WTC11 (cell line): ENCODE measurements at regions not wholly inside any gene's neighbourhood (a gene's known extent, or its start where the extent isn't known, plus 50 kb on each side); places are given as distances from the start of the nearest gene placed in this dataset.

Experiments
- ATAC-seq: fragments of 200-7000 bp; cut with Tn5 transposase; 2 replicates; pipeline ENCODE4 v1.10.0; 2021; ENCODE audit warnings: mild to moderate bottlenecking, moderate library complexity
- CTCF ChIA-PET: fragments of 300-600 bp; sonication (Branson Sonifier 250); formaldehyde crosslinking; loops from one replicate; lab custom pipeline; 2021; ENCODE audit warnings: antibody characterized with exemption; lab: Charles Lee
- POLR2A ChIA-PET: fragments of 350-600 bp; sonication (Branson Sonifier 250); formaldehyde crosslinking; loops from one replicate; lab custom pipeline; 2021; ENCODE audit warnings: antibody characterized with exemption; lab: Charles Lee
- DNase-seq: peaks from one replicate; pipeline ENCODE4 v3.0.0; 2021; ENCODE audit warnings: low spot score
- H3K27ac Mint-ChIP-seq: 2 replicates; pipeline ENCODE4 v1.8.0; 2021; ENCODE audit warnings: mixed read lengths
- H3K27me3 Mint-ChIP-seq: 2 replicates; pipeline ENCODE4 v1.8.0; 2021; ENCODE audit warnings: low read depth, mild to moderate bottlenecking, moderate library complexity, mixed read lengths
- H3K36me3 Mint-ChIP-seq: 2 replicates; pipeline ENCODE4 v1.8.0; 2021; ENCODE audit warnings: mixed read lengths
- H3K4me1 Mint-ChIP-seq: 2 replicates; pipeline ENCODE4 v1.8.0; 2022; ENCODE audit warnings: mixed read lengths
- H3K4me3 Mint-ChIP-seq: 2 replicates; pipeline ENCODE4 v1.8.0; 2021; ENCODE audit warnings: mild to moderate bottlenecking, moderate library complexity, mixed read lengths
- H3K9me3 Mint-ChIP-seq: 2 replicates; pipeline ENCODE4 v1.8.0; 2021; ENCODE audit warnings: mixed read lengths
- AFF4 ChIP-seq: sonication (generic); formaldehyde crosslinking; IDR thresholded peaks from 2 replicates; pipeline ENCODE4 v1.8.1; 2023; ENCODE audit warnings: mild to moderate bottlenecking, missing genetic modification reagents, borderline replicate concordance
- ATF2 ChIP-seq: sonication (generic); formaldehyde crosslinking; IDR thresholded peaks from 2 replicates; pipeline ENCODE4 v1.8.1; 2022; ENCODE audit warnings: low read depth, missing genetic modification reagents, borderline replicate concordance
- ELF4 ChIP-seq: sonication (generic); formaldehyde crosslinking; IDR thresholded peaks from 2 replicates; pipeline ENCODE4 v1.8.1; 2022; ENCODE audit warnings: low read depth, mild to moderate bottlenecking, moderate library complexity, missing genetic modification reagents
- FOXP1 ChIP-seq: sonication (generic); formaldehyde crosslinking; IDR thresholded peaks from 2 replicates; pipeline ENCODE4 v1.8.0; 2022; ENCODE audit warnings: missing genetic modification reagents, mild to moderate bottlenecking, moderate library complexity, borderline replicate concordance
- GABPB1 ChIP-seq: sonication (generic); formaldehyde crosslinking; IDR thresholded peaks from 2 replicates; pipeline ENCODE4 v1.8.1; 2023; ENCODE audit warnings: mild to moderate bottlenecking, missing genetic modification reagents
- JUN ChIP-seq: sonication (generic); formaldehyde crosslinking; IDR thresholded peaks from 2 replicates; pipeline ENCODE4 v1.8.0; 2023; ENCODE audit warnings: mild to moderate bottlenecking, missing genetic modification reagents
- NFATC4 ChIP-seq: fragments of 250-450 bp; sonication (Bioruptor Pico); IDR thresholded peaks from 2 replicates; pipeline ENCODE4 v1.9.0; 2021; ENCODE audit warnings: mild to moderate bottlenecking
- RELA ChIP-seq: sonication (generic); formaldehyde crosslinking; IDR thresholded peaks from 2 replicates; pipeline ENCODE4 v1.8.1; 2022; ENCODE audit warnings: missing genetic modification reagents, mild to moderate bottlenecking, borderline replicate concordance
- RORB ChIP-seq: fragments of 250-450 bp; sonication (Bioruptor Pico); IDR thresholded peaks from 2 replicates; pipeline ENCODE4 v1.9.0; 2021; ENCODE audit warnings: mild to moderate bottlenecking
- SOX15 ChIP-seq: fragments of 250-450 bp; sonication (Bioruptor Pico); IDR thresholded peaks from 2 replicates; pipeline ENCODE4 v1.9.0; 2021; ENCODE audit warnings: mild to moderate bottlenecking
- STAT6 ChIP-seq: sonication (generic); formaldehyde crosslinking; conservative IDR thresholded peaks from 2 replicates; pipeline ENCODE4 v1.8.1; 2023; ENCODE audit warnings: mild to moderate bottlenecking, low read depth, missing genetic modification reagents, moderate library complexity
- TCF7 ChIP-seq: sonication (generic); formaldehyde crosslinking; IDR thresholded peaks from 2 replicates; pipeline ENCODE4 v1.8.0; 2022; ENCODE audit warnings: mild to moderate bottlenecking, low read depth, missing genetic modification reagents, moderate library complexity
- TEAD4 ChIP-seq: sonication (generic); formaldehyde crosslinking; IDR thresholded peaks from 2 replicates; pipeline ENCODE4 v1.8.0; 2022; ENCODE audit warnings: mild to moderate bottlenecking, missing genetic modification reagents
- ZNF219 ChIP-seq: sonication (generic); formaldehyde crosslinking; IDR thresholded peaks from 2 replicates; pipeline ENCODE4 v1.8.0; 2023; ENCODE audit warnings: missing genetic modification reagents, mild to moderate bottlenecking, borderline replicate concordance
- ZNF263 ChIP-seq: sonication (generic); formaldehyde crosslinking; IDR thresholded peaks from 2 replicates; pipeline ENCODE4 v1.8.1; 2022; ENCODE audit warnings: low read depth, mild to moderate bottlenecking, moderate library complexity, missing genetic modification reagents
- ZNF416 ChIP-seq: fragments of 250-450 bp; sonication (Bioruptor Pico); IDR thresholded peaks from 2 replicates; pipeline ENCODE4 v1.9.0; 2021; ENCODE audit warnings: mild to moderate bottlenecking, inconsistent platforms
- TF ChIP-seq, protein P1 (sequence below): fragments of 250-450 bp; sonication (Bioruptor Pico); conservative IDR thresholded peaks from 2 replicates; pipeline ENCODE4 v1.9.0; 2021; ENCODE audit warnings: mild to moderate bottlenecking
- TF ChIP-seq, protein P2 (sequence below): sonication (generic); formaldehyde crosslinking; IDR thresholded peaks from 2 replicates; pipeline ENCODE4 v1.8.0; 2022; ENCODE audit warnings: mild to moderate bottlenecking, missing genetic modification reagents

- ChIA-PET POLR2A (no interaction called here), CTCF (interaction anchor here (0.7 to 1.9 kb wide), 2 partner anchors 31 to 138 kb away, joined by 3 to 4 read pairs; no protein-coding TSS in a partner anchor)
- Mint-ChIP-seq H3K4me1 (0 out of 2 replicates have a peak, but pooled peaks cover 3% of the 10 kb centered on the region), H3K27me3 (peaks cover 3% of the 10 kb centered on the region), H3K36me3 (no peaks in the 10 kb centered on the region), H3K4me3 (no peak overlapping the region), H3K9me3 (peaks cover 4% of the 10 kb centered on the region), H3K27ac (no peak overlapping the region)
- no peak for ATAC-seq
- TF ChIP-seq ELF4 (CRISPR knock-in tag), result no peak
- TF ChIP-seq ZNF263 (CRISPR knock-in tag), result no peak
- no peak for TF ChIP-seq ZNF416 (CRISPR knock-in tag)
- TF ChIP-seq STAT6 (CRISPR knock-in tag), result no peak
- TF ChIP-seq RELA, result no peak
- no peak for TF ChIP-seq FOXP1 (CRISPR knock-in tag)
- no peak for TF ChIP-seq TEAD4
- TF ChIP-seq GABPB1 (CRISPR knock-in tag), result no peak
- TF ChIP-seq, protein P1, sequence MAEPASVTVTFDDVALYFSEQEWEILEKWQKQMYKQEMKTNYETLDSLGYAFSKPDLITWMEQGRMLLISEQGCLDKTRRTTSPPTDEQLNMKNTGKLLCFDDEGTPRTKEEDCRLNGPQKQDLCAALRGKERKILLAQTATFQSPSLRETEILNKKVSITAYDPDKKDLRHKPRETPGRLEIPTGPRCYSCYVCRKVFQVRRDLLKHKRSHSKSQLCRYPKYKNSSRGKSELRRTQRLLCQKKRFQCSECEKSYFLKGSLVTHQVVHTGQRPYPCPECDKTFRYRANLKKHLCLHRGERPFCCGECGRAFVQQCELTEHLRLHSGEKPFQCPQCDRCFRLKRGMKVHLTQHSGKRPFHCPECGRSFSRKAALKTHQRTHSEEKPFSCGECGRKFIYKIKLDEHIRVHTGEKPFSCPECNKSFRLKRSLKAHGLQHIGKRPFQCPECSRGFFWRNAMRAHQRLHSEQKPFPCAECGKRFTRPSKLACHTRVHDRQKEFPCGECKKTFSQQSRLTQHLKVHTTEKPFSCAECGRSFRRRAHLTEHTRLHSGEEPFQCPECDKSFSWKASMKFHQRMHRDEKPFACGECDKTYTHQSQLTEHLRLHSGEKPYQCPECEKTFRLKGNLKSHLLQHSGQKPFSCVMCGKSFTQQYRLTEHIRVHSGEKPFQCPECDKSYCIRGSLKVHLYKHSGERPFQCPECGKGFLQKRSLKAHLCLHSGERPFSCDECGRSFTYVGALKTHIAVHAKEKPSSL (CRISPR knock-in tag), result no peak
- TF ChIP-seq NFATC4, result no peak
- no peak for TF ChIP-seq SOX15 (CRISPR knock-in tag)
- no peak for TF ChIP-seq TCF7
- TF ChIP-seq RORB (CRISPR knock-in tag), result no peak
- no peak for TF ChIP-seq ATF2
- TF ChIP-seq, protein P2, sequence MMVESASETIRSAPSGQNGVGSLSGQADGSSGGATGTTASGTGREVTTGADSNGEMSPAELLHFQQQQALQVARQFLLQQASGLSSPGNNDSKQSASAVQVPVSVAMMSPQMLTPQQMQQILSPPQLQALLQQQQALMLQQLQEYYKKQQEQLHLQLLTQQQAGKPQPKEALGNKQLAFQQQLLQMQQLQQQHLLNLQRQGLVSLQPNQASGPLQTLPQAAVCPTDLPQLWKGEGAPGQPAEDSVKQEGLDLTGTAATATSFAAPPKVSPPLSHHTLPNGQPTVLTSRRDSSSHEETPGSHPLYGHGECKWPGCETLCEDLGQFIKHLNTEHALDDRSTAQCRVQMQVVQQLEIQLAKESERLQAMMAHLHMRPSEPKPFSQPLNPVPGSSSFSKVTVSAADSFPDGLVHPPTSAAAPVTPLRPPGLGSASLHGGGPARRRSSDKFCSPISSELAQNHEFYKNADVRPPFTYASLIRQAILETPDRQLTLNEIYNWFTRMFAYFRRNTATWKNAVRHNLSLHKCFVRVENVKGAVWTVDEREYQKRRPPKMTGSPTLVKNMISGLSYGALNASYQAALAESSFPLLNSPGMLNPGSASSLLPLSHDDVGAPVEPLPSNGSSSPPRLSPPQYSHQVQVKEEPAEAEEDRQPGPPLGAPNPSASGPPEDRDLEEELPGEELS (CRISPR knock-in tag), result no peak
- TF ChIP-seq JUN (CRISPR knock-in tag), result no peak
- DNase-seq, result no peak
These were observed 52.8 kb upstream of the POFUT2 start for GRCh38 chr21:45340515-45340914.

GRCh38 chr21:45341261-45341660 is 53.6 kb upstream of the POFUT2 start:
- Mint-ChIP-seq H3K9me3 (peaks cover 4% of the 10 kb centered on the region), H3K4me3 (no peak overlapping the region), H3K27ac (no peak overlapping the region), H3K36me3 (no peaks in the 10 kb centered on the region), H3K27me3 (peaks cover 3% of the 10 kb centered on the region), H3K4me1 (0 out of 2 replicates have a peak, but pooled peaks cover 3% of the 10 kb centered on the region)
- ChIA-PET POLR2A (no interaction called here), CTCF (interaction anchor here (1.9 kb wide), 1 partner anchor 32 kb away, joined by 4 read pairs; no protein-coding TSS in a partner anchor)
- ATAC-seq, result no peak
- DNase-seq, result no peak
- no peak for TF ChIP-seq AFF4 (CRISPR knock-in tag)
- no peak for TF ChIP-seq ATF2
- no peak for TF ChIP-seq RELA
- TF ChIP-seq ZNF219 (CRISPR knock-in tag), result no peak
- TF ChIP-seq STAT6 (CRISPR knock-in tag), result no peak
- no peak for TF ChIP-seq TEAD4
